ENCODE measurements at regions not wholly inside any gene's neighbourhood (a gene's known extent, or its start where the extent isn't known, plus 50 kb on each side); places are given as distances from the start of the nearest gene placed in this dataset.

DNA sequence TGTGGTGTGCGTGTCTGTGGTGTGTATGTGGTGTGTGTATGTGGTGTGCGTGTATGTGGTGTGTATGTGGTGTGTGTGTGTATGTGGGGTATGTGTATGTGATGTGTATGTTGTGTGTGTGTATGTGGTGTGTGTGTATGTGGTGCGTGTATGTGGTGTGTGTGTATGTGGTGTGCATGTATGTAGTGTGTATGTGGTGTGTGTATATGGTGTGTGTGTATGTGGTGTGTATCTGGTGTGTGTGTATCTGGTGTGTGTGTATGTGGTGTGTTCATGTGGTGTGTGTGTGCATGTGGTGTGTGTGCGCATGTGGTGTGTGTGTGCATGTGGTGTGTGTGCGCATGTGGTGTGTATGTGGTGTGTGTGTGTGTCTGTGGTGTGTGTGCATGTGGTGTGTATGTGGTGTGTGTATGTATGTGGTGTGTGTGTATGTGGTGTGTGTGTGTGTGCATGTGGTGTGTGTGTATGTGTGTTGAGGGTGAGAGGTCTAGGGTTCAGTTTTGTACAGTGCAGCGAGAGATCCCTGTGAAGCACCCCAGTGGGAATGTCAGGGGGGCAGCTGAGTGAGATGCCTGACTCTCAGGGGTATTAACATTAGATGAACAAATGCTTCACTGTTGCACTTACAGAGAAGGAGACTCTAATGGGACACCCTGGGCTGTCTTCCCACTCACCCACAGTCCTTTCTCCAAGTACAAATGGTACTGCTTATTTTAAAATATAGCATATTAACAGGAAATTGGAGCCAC is 61.3 kb upstream of the MEDAG start:
- Mint-ChIP-seq H3K27me3 (ENCODE audit: unreplicated experiment) (peaks cover 3% of the 10 kb centered on the region), H3K27ac (ENCODE audit: unreplicated experiment) (no peak overlapping the region), H3K9me3 (ENCODE audit: unreplicated experiment) (peaks cover 1% of the 10 kb centered on the region), H3K4me3 (ENCODE audit: unreplicated experiment) (no peak overlapping the region), H3K36me3 (ENCODE audit: unreplicated experiment) (peaks cover 3% of the 10 kb centered on the region), H3K4me1 (ENCODE audit: low read depth, unreplicated experiment) (peaks cover 6% of the 10 kb centered on the region)
- no peak for DNase-seq
- TF ChIP-seq, protein P1, sequence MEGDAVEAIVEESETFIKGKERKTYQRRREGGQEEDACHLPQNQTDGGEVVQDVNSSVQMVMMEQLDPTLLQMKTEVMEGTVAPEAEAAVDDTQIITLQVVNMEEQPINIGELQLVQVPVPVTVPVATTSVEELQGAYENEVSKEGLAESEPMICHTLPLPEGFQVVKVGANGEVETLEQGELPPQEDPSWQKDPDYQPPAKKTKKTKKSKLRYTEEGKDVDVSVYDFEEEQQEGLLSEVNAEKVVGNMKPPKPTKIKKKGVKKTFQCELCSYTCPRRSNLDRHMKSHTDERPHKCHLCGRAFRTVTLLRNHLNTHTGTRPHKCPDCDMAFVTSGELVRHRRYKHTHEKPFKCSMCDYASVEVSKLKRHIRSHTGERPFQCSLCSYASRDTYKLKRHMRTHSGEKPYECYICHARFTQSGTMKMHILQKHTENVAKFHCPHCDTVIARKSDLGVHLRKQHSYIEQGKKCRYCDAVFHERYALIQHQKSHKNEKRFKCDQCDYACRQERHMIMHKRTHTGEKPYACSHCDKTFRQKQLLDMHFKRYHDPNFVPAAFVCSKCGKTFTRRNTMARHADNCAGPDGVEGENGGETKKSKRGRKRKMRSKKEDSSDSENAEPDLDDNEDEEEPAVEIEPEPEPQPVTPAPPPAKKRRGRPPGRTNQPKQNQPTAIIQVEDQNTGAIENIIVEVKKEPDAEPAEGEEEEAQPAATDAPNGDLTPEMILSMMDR (IDR thresholded peaks at IDR 0.05; ENCODE audit: partially characterized antibody, unreplicated experiment): no peak

DNA sequence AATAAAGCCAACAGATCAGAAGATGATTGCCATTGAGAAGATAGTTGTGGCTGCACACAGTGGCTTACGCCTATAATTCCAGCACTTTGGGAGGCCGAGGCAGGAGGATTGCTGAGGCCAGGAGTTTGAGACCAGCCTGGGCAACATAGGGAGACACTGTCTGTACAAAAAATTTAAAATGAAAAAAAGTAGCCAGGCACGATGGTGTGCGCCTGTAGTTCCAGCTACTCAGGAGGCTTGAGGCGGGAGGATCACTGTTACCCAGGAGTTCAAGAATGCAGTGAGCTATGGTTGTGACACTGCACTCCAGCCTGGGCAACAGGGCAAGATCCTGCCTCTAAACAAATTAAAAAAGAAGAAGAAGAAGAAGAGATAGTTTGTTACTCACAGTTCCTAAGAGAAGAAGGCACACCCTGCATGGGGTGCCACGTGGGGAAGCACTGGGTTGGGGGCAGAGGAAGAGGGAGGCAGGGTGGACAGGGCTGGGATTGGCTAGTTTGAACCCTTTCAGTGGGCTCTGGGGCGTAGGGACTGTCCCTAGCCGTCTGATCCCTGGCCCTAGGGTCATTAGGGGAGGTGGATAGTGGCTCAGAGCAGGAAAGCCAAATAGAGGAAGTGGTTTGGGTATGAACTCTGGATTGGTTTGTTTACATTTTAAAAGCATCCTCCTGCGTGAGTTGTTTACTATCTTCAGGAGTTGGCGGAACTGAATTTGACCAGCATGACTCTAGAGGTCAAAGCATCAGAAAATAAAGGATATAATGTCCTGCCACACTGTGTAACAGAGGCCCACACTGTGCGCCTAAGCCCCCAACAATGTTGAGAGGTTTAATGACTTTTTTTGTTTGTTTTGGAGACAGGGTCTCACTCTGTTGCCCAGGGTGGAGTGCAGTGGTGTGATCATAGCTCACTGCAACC is 60.5 kb upstream of the MEDAG start:
- TF ChIP-seq, protein P1 (IDR thresholded peaks at IDR 0.05; ENCODE audit: partially characterized antibody, unreplicated experiment): no peak
- Mint-ChIP-seq H3K27ac (ENCODE audit: unreplicated experiment) (no peak overlapping the region), H3K4me1 (ENCODE audit: low read depth, unreplicated experiment) (peaks cover 6% of the 10 kb centered on the region), H3K4me3 (ENCODE audit: unreplicated experiment) (no peak overlapping the region), H3K9me3 (ENCODE audit: unreplicated experiment) (peaks cover 1% of the 10 kb centered on the region), H3K36me3 (ENCODE audit: unreplicated experiment) (peaks cover 4% of the 10 kb centered on the region), H3K27me3 (ENCODE audit: unreplicated experiment) (peaks cover 3% of the 10 kb centered on the region)
- DNase-seq: no peak

DNA sequence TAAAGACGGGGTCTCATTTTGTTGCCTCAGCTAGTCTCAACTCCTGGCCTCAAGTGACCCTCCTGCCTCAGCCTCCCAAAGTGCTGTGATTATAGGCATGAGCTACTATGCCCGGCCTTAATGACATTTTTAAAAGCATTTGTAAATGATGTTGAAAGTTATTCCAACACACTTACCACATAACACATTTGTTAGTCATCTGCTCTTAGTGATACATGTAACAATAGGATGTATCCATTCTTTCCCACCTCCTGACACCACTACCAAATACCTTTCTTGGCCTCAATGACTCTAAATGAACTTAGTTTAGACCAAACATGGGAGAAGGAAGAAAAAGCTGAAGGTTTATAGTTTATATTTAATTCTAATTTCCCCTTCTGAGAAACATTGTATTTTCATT is 59.8 kb upstream of the MEDAG start:
- Mint-ChIP-seq H3K36me3 (ENCODE audit: unreplicated experiment) (peaks cover 4% of the 10 kb centered on the region), H3K27me3 (ENCODE audit: unreplicated experiment) (peaks cover 3% of the 10 kb centered on the region), H3K9me3 (ENCODE audit: unreplicated experiment) (peaks cover 1% of the 10 kb centered on the region), H3K27ac (ENCODE audit: unreplicated experiment) (no peak overlapping the region), H3K4me3 (ENCODE audit: unreplicated experiment) (no peak overlapping the region), H3K4me1 (ENCODE audit: low read depth, unreplicated experiment) (peaks cover 6% of the 10 kb centered on the region)
- DNase-seq: no peak
- TF ChIP-seq, protein P1 (IDR thresholded peaks at IDR 0.05; ENCODE audit: partially characterized antibody, unreplicated experiment): no peak

DNA sequence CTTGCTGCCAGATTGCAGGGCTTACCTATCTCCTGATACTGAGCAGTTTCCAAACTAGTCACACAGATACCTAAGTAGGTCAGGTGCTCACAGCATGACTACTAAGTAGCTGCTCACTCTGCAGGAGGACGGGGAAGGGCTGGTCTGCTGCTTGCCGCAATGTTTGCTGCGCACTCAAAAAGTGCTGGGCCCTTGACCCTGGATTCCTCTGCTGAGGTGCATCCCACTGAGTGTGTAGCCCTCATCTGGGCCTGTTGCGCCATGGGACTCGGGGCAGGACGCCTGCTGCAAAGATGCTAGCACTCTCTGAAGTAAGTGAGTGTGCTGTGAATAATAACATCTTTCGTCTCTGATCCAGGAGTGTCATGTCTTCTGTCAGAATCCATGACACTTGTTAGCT is 59.2 kb upstream of the MEDAG start:
- DNase-seq: no peak
- TF ChIP-seq, protein P1 (IDR thresholded peaks at IDR 0.05; ENCODE audit: partially characterized antibody, unreplicated experiment): no peak
- Mint-ChIP-seq H3K4me1 (ENCODE audit: low read depth, unreplicated experiment) (peaks cover 6% of the 10 kb centered on the region), H3K9me3 (ENCODE audit: unreplicated experiment) (peaks cover 1% of the 10 kb centered on the region), H3K36me3 (ENCODE audit: unreplicated experiment) (peaks cover 4% of the 10 kb centered on the region), H3K4me3 (ENCODE audit: unreplicated experiment) (no peak overlapping the region), H3K27ac (ENCODE audit: unreplicated experiment) (no peak overlapping the region), H3K27me3 (ENCODE audit: unreplicated experiment) (peaks cover 3% of the 10 kb centered on the region)
